HepG2 (cell line): ENCODE measurements at regions not wholly inside any gene's neighbourhood (a gene's known extent, or its start where the extent isn't known, plus 50 kb on each side); places are given as distances from the start of the nearest gene placed in this dataset.

Source experiments
- DPF2 ChIP-seq: sonication (generic); formaldehyde crosslinking; IDR thresholded peaks from 2 replicates; pipeline ENCODE4 v1.4.0; 2020; ENCODE audit warnings: mild to moderate bottlenecking, low read depth, missing genetic modification reagents, borderline replicate concordance
- KAT7 ChIP-seq: IDR thresholded peaks from 2 replicates; pipeline ENCODE4 v1.6.1; 2018; ENCODE audit warnings: borderline replicate concordance, missing compliant biosample characterization
- MYC ChIP-seq: sonication (generic); formaldehyde crosslinking; IDR thresholded peaks from 2 replicates; pipeline ENCODE4 v1.9.0; 2021; ENCODE audit warnings: missing genetic modification reagents, borderline replicate concordance
- PPARG ChIP-seq: conservative IDR thresholded peaks from 2 replicates; pipeline ENCODE4 v1.6.1; 2016; ENCODE audit warnings: missing biosample characterization, missing genetic modification reagents
- SNAI1 ChIP-seq: sonication (generic); formaldehyde crosslinking; IDR thresholded peaks from 2 replicates; pipeline ENCODE4 v1.5.0; 2020; ENCODE audit warnings: mild to moderate bottlenecking, missing genetic modification reagents, borderline replicate concordance
- TEAD3 ChIP-seq: optimal IDR thresholded peaks from 2 replicates; pipeline ENCODE3; 2016; ENCODE audit warnings: borderline replicate concordance
- ZMYM4 ChIP-seq: sonication (generic); formaldehyde crosslinking; IDR thresholded peaks from 2 replicates; pipeline ENCODE4 v1.8.1; 2023; ENCODE audit warnings: mild to moderate bottlenecking, missing genetic modification reagents
- ZNF205 ChIP-seq: IDR thresholded peaks from 2 replicates; pipeline ENCODE4 v1.6.1; 2018; ENCODE audit warnings: missing biosample characterization, missing genetic modification reagents
- ZNF292 ChIP-seq: sonication (generic); formaldehyde crosslinking; IDR thresholded peaks from 2 replicates; pipeline ENCODE4 v1.8.1; 2022; ENCODE audit warnings: mild to moderate bottlenecking, low read depth, missing genetic modification reagents, borderline replicate concordance
- TF ChIP-seq, protein P1 (sequence below): sonication (generic); formaldehyde crosslinking; IDR thresholded peaks from 2 replicates; pipeline ENCODE4 v1.8.0; 2022; ENCODE audit warnings: missing genetic modification reagents, mild to moderate bottlenecking, inconsistent platforms, borderline replicate concordance
- TF ChIP-seq, protein P2 (sequence below): sonication (generic); formaldehyde crosslinking; IDR thresholded peaks from 2 replicates; pipeline ENCODE4 v1.4.0; 2020; ENCODE audit warnings: missing genetic modification reagents
- TF ChIP-seq, protein P3 (sequence below): sonication (generic); formaldehyde crosslinking; IDR thresholded peaks from 2 replicates; pipeline ENCODE4 v1.5.0; 2020; ENCODE audit warnings: mild to moderate bottlenecking, missing genetic modification reagents, borderline replicate concordance
- TF ChIP-seq, protein P4 (sequence below): sonication (generic); formaldehyde crosslinking; IDR thresholded peaks from 2 replicates; pipeline ENCODE4 v1.5.0; 2020; ENCODE audit warnings: missing genetic modification reagents
- TF ChIP-seq, protein P5 (sequence below): sonication (generic); formaldehyde crosslinking; IDR thresholded peaks from 2 replicates; pipeline ENCODE4 v1.8.0; 2022; ENCODE audit warnings: mild to moderate bottlenecking, missing genetic modification reagents, moderate library complexity
- TF ChIP-seq, protein P6 (sequence below): sonication (generic); formaldehyde crosslinking; conservative IDR thresholded peaks from 2 replicates; pipeline ENCODE4 v1.5.0; 2020; ENCODE audit warnings: missing genetic modification reagents

DNA sequence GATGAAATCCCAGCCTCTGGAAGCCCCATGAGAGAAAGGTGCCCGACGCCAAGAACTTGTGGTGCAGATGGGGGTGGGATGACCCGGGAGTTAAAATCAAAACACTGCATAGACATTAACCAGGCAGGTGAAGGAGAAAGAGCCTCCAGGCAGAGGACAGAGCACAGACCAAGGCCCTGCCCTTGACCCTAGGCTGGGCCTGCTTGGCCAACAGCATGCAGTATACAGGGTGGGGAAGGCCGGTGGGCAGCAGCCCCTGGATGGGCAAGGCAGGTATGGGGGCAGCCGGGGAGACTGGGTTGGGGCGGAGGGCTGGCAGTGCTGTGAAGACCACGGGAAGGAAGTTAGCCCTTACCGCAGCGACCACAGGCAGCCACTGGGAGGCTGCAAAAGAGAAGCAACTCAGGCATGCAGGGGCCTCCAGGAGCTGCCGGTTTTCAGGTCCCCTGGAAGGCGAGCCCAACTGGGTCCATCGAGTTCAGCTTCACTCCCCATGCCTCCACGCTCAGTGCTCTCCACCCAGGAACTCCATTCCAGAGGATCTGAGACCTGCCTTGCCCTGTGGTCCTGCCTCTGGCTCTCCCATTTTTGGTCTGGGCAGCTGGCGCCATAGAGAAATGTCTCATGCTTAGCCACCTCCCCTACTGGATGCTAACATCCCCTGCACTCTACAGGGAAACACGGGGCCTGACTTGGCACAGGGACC lies 81.2 kb downstream of the C16orf95 start (continued):
- TF ChIP-seq, protein P1, sequence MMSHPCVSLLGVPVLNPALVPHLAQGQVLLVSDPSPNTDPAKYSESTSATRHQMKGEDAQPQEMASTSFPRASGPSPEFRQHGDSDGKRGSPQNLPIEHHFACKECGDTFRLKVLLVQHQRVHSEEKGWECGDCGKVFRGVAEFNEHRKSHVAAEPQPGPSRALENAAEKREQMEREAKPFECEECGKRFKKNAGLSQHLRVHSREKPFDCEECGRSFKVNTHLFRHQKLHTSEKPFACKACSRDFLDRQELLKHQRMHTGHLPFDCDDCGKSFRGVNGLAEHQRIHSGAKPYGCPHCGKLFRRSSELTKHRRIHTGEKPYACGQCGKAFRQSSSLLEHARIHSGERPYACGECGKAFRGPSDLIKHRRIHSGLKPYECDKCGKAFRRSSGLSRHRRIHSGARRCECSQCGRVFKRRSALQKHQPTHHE = no peak
- TF ChIP-seq, protein P2, sequence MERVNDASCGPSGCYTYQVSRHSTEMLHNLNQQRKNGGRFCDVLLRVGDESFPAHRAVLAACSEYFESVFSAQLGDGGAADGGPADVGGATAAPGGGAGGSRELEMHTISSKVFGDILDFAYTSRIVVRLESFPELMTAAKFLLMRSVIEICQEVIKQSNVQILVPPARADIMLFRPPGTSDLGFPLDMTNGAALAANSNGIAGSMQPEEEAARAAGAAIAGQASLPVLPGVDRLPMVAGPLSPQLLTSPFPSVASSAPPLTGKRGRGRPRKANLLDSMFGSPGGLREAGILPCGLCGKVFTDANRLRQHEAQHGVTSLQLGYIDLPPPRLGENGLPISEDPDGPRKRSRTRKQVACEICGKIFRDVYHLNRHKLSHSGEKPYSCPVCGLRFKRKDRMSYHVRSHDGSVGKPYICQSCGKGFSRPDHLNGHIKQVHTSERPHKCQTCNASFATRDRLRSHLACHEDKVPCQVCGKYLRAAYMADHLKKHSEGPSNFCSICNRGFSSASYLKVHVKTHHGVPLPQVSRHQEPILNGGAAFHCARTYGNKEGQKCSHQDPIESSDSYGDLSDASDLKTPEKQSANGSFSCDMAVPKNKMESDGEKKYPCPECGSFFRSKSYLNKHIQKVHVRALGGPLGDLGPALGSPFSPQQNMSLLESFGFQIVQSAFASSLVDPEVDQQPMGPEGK (CRISPR knock-in tag) = no peak
- TF ChIP-seq MYC = no peak
- TF ChIP-seq, protein P3, sequence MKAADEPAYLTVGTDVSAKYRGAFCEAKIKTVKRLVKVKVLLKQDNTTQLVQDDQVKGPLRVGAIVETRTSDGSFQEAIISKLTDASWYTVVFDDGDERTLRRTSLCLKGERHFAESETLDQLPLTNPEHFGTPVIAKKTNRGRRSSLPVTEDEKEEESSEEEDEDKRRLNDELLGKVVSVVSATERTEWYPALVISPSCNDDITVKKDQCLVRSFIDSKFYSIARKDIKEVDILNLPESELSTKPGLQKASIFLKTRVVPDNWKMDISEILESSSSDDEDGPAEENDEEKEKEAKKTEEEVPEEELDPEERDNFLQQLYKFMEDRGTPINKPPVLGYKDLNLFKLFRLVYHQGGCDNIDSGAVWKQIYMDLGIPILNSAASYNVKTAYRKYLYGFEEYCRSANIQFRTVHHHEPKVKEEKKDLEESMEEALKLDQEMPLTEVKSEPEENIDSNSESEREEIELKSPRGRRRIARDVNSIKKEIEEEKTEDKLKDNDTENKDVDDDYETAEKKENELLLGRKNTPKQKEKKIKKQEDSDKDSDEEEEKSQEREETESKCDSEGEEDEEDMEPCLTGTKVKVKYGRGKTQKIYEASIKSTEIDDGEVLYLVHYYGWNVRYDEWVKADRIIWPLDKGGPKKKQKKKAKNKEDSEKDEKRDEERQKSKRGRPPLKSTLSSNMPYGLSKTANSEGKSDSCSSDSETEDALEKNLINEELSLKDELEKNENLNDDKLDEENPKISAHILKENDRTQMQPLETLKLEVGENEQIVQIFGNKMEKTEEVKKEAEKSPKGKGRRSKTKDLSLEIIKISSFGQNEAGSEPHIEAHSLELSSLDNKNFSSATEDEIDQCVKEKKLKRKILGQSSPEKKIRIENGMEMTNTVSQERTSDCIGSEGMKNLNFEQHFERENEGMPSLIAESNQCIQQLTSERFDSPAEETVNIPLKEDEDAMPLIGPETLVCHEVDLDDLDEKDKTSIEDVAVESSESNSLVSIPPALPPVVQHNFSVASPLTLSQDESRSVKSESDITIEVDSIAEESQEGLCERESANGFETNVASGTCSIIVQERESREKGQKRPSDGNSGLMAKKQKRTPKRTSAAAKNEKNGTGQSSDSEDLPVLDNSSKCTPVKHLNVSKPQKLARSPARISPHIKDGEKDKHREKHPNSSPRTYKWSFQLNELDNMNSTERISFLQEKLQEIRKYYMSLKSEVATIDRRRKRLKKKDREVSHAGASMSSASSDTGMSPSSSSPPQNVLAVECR (CRISPR knock-in tag) = peak; percentile 19; the same call in 1 of the 2 replicates
- TF ChIP-seq, protein P4, sequence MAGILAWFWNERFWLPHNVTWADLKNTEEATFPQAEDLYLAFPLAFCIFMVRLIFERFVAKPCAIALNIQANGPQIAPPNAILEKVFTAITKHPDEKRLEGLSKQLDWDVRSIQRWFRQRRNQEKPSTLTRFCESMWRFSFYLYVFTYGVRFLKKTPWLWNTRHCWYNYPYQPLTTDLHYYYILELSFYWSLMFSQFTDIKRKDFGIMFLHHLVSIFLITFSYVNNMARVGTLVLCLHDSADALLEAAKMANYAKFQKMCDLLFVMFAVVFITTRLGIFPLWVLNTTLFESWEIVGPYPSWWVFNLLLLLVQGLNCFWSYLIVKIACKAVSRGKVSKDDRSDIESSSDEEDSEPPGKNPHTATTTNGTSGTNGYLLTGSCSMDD (CRISPR knock-in tag) = no peak
- no peak for TF ChIP-seq DPF2 (CRISPR knock-in tag)
- no peak for TF ChIP-seq SNAI1
- TF ChIP-seq ZNF205 (CRISPR knock-in tag) = no peak
- TF ChIP-seq, protein P5, sequence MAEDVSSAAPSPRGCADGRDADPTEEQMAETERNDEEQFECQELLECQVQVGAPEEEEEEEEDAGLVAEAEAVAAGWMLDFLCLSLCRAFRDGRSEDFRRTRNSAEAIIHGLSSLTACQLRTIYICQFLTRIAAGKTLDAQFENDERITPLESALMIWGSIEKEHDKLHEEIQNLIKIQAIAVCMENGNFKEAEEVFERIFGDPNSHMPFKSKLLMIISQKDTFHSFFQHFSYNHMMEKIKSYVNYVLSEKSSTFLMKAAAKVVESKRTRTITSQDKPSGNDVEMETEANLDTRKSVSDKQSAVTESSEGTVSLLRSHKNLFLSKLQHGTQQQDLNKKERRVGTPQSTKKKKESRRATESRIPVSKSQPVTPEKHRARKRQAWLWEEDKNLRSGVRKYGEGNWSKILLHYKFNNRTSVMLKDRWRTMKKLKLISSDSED (CRISPR knock-in tag) = no peak
- no peak for TF ChIP-seq PPARG (CRISPR knock-in tag)
- TF ChIP-seq ZNF292 = peak; percentile 49; the same call in 1 of the 2 replicates
- TF ChIP-seq, protein P6, sequence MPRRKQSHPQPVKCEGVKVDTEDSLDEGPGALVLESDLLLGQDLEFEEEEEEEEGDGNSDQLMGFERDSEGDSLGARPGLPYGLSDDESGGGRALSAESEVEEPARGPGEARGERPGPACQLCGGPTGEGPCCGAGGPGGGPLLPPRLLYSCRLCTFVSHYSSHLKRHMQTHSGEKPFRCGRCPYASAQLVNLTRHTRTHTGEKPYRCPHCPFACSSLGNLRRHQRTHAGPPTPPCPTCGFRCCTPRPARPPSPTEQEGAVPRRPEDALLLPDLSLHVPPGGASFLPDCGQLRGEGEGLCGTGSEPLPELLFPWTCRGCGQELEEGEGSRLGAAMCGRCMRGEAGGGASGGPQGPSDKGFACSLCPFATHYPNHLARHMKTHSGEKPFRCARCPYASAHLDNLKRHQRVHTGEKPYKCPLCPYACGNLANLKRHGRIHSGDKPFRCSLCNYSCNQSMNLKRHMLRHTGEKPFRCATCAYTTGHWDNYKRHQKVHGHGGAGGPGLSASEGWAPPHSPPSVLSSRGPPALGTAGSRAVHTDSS = no peak
- no peak for TF ChIP-seq KAT7 (CRISPR knock-in tag)
- TF ChIP-seq ZMYM4 (CRISPR knock-in tag) = peak; percentile 44; the same call in 1 of the 2 replicates
- TF ChIP-seq TEAD3 = peak; percentile 38
